ENCODE measurements at regions not wholly inside any gene's neighbourhood (a gene's known extent, or its start where the extent isn't known, plus 50 kb on each side); places are given as distances from the start of the nearest gene placed in this dataset.

DNA sequence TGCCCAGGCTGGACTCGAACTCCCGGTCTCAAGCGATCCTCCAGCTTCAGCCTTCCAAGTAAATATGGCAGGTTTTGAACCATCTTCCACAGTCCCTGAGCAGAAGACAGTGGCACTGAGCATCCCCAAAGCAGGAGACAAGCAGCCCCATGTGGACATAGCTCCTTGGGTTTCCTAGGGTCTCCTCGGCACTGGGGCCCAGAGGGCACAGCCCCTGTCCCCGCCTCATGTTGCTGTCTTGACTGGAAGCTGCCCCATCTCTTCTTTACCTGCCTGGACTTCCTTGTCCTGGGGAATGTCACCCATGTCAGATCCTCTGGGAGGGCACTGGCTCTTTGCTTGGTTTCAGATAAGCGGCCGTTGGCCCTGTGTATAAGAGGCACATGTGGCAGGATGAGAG is 263.7 kb upstream of the RAB4A start:
- TF ChIP-seq, protein P1, sequence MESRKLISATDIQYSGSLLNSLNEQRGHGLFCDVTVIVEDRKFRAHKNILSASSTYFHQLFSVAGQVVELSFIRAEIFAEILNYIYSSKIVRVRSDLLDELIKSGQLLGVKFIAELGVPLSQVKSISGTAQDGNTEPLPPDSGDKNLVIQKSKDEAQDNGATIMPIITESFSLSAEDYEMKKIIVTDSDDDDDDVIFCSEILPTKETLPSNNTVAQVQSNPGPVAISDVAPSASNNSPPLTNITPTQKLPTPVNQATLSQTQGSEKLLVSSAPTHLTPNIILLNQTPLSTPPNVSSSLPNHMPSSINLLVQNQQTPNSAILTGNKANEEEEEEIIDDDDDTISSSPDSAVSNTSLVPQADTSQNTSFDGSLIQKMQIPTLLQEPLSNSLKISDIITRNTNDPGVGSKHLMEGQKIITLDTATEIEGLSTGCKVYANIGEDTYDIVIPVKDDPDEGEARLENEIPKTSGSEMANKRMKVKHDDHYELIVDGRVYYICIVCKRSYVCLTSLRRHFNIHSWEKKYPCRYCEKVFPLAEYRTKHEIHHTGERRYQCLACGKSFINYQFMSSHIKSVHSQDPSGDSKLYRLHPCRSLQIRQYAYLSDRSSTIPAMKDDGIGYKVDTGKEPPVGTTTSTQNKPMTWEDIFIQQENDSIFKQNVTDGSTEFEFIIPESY (IDR thresholded peaks at IDR 0.05) = no peak
- TF ChIP-seq SP1 (IDR thresholded peaks at IDR 0.05) = no peak
- TF ChIP-seq FOXA2 (IDR thresholded peaks at IDR 0.05) = no peak
- no peak for TF ChIP-seq NR2F2 (IDR thresholded peaks at IDR 0.05)
- no peak for TF ChIP-seq JUND (IDR thresholded peaks at IDR 0.05)
- TF ChIP-seq TAF1 (conservative IDR thresholded peaks at IDR 0.05) = no peak
- TF ChIP-seq, protein P2, sequence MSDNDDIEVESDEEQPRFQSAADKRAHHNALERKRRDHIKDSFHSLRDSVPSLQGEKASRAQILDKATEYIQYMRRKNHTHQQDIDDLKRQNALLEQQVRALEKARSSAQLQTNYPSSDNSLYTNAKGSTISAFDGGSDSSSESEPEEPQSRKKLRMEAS (IDR thresholded peaks at IDR 0.05) = no peak
- no peak for TF ChIP-seq RXRA (IDR thresholded peaks at IDR 0.05)
- no peak for TF ChIP-seq GABPA (IDR thresholded peaks at IDR 0.05 in 1 of 2, conservative IDR thresholded peaks at IDR 0.05 in 1 of 2)
- TF ChIP-seq, protein P3, sequence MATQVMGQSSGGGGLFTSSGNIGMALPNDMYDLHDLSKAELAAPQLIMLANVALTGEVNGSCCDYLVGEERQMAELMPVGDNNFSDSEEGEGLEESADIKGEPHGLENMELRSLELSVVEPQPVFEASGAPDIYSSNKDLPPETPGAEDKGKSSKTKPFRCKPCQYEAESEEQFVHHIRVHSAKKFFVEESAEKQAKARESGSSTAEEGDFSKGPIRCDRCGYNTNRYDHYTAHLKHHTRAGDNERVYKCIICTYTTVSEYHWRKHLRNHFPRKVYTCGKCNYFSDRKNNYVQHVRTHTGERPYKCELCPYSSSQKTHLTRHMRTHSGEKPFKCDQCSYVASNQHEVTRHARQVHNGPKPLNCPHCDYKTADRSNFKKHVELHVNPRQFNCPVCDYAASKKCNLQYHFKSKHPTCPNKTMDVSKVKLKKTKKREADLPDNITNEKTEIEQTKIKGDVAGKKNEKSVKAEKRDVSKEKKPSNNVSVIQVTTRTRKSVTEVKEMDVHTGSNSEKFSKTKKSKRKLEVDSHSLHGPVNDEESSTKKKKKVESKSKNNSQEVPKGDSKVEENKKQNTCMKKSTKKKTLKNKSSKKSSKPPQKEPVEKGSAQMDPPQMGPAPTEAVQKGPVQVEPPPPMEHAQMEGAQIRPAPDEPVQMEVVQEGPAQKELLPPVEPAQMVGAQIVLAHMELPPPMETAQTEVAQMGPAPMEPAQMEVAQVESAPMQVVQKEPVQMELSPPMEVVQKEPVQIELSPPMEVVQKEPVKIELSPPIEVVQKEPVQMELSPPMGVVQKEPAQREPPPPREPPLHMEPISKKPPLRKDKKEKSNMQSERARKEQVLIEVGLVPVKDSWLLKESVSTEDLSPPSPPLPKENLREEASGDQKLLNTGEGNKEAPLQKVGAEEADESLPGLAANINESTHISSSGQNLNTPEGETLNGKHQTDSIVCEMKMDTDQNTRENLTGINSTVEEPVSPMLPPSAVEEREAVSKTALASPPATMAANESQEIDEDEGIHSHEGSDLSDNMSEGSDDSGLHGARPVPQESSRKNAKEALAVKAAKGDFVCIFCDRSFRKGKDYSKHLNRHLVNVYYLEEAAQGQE (IDR thresholded peaks at IDR 0.05) = no peak
- TF ChIP-seq RAD21 (IDR thresholded peaks at IDR 0.05) = no peak
- no peak for TF ChIP-seq FOXA1 (IDR thresholded peaks at IDR 0.05)
- TF ChIP-seq EGR1 (IDR thresholded peaks at IDR 0.05; ENCODE audit: low read depth in 2 of 2) = no peak
- TF ChIP-seq, protein P4, sequence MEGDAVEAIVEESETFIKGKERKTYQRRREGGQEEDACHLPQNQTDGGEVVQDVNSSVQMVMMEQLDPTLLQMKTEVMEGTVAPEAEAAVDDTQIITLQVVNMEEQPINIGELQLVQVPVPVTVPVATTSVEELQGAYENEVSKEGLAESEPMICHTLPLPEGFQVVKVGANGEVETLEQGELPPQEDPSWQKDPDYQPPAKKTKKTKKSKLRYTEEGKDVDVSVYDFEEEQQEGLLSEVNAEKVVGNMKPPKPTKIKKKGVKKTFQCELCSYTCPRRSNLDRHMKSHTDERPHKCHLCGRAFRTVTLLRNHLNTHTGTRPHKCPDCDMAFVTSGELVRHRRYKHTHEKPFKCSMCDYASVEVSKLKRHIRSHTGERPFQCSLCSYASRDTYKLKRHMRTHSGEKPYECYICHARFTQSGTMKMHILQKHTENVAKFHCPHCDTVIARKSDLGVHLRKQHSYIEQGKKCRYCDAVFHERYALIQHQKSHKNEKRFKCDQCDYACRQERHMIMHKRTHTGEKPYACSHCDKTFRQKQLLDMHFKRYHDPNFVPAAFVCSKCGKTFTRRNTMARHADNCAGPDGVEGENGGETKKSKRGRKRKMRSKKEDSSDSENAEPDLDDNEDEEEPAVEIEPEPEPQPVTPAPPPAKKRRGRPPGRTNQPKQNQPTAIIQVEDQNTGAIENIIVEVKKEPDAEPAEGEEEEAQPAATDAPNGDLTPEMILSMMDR (IDR thresholded peaks at IDR 0.05; ENCODE audit: low read depth, low read length, missing input control) = no peak
- TF ChIP-seq YY1 (IDR thresholded peaks at IDR 0.05) = no peak
- no peak for TF ChIP-seq HNF4A (conservative IDR thresholded peaks at IDR 0.05)
- TF ChIP-seq, protein P5, sequence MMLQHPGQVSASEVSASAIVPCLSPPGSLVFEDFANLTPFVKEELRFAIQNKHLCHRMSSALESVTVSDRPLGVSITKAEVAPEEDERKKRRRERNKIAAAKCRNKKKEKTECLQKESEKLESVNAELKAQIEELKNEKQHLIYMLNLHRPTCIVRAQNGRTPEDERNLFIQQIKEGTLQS (IDR thresholded peaks at IDR 0.05) = no peak
- TF ChIP-seq HNF4G (IDR thresholded peaks at IDR 0.05) = no peak
- no peaks in the 10 kb centered on the region for H3K4me1 ChIP-seq (ENCODE audit: control insufficient read depth in 4 of 4, insufficient read depth in 4 of 4, low read length in 3 of 4)
- H3K9ac ChIP-seq (ENCODE audit: low read depth in 1 of 2, low read length in 2 of 2) = no peak overlapping the region
- no peaks in the 10 kb centered on the region for H3K27me3 ChIP-seq (ENCODE audit: control insufficient read depth in 4 of 4, insufficient read depth in 4 of 4, low read length in 3 of 4)
- no peaks in the 10 kb centered on the region for H3K36me3 ChIP-seq (ENCODE audit: control insufficient read depth in 4 of 4, insufficient read depth in 3 of 4, low read depth in 1 of 4, low read length in 3 of 4)
- no peak overlapping the region for H3K27ac ChIP-seq (ENCODE audit: low read depth in 1 of 2, low read length in 2 of 2)
- no peaks in the 10 kb centered on the region for H3K9me3 ChIP-seq (ENCODE audit: control insufficient read depth in 4 of 4, low read length in 3 of 4)
- no peak overlapping the region for H3K4me3 ChIP-seq (ENCODE audit: low read depth in 1 of 3, low read length in 3 of 3)
- WGBS = 95% methylated on average over 7 of the region's 7 CpGs
- DNase-seq (ENCODE audit: low spot score) = no peak

Measured in liver (tissue), 8 donors.